ENCODE measurements at regions not wholly inside any gene's neighbourhood (a gene's known extent, or its start where the extent isn't known, plus 50 kb on each side); places are given as distances from the start of the nearest gene placed in this dataset.
"Not testable (repeated sequence)": the region's sequence is repeated elsewhere in the genome, so short reads cannot be mapped to it uniquely, and the experiment has no call there.

DNA sequence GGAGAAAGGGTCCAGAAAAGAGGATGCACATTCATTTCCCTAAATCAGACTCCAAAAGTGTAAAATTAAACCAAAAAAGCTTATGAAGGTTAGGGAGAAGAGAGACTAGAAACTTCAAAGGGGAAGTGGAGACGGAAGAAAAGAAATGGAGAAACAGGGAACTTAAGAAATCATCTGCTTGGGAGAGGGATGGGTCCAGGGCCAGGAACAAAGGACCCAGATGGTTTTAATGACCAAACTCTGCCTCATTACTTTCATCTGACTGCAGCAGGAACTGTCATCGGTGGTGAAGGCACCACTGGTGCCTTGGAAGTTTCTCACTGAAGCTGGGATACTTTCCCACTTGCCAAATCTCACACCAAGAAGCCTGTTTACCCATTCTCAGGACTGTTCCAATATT, 70.5 kb upstream of the SLC4A7 start:
- no peak for FAIRE-seq

DNA sequence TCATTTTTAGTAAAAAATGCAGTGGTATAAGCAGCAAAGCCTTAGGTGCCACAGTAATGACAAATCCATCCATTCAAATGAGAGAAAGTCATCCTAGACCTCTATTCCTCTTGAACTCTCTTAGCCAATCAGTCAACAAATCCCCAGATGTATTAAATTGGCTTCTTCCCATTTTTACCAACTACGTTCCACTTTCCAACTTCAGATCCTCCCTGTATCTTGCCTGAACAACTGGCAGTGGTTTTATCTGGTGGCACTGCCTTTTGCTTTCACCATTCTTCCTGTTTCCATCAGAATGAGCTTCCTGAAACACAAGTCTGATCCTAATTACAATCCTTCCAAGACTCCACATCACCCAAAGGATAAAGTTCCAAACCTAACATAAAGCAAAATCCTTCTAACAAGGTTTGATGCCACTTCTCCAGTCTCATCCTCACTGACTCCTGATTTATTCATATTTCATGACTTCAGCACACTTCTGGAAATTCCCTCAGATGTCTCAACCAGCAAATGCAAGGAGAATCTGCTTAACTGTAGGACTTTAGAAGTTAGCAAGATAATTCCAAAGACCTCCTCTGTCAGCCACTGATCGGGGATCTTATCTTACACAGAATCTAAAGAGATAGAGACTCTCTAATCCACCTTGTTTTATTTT, 69.8 kb upstream of the SLC4A7 start:
- FAIRE-seq, result no peak

DNA sequence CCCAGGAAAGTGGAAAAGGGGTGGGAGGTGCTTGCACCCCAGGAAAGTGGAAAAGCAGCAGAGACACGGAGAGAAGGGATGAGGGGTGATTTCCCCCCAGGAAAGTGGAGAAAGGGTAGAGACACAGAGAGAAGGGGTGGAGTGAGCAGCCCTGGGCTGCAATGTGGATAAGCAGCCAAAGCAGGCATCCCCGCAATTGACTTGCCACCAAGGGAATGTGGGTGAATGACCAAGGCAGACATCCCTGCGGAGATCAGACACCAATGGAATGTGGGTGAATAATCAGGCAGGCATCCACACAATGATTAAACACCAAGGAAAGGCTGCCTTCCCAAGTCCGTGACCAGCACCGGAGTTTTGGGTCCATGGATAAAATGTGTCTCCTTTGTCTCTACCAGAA, 68.5 kb upstream of the SLC4A7 start:
- not testable (repeated sequence) for FAIRE-seq

DNA sequence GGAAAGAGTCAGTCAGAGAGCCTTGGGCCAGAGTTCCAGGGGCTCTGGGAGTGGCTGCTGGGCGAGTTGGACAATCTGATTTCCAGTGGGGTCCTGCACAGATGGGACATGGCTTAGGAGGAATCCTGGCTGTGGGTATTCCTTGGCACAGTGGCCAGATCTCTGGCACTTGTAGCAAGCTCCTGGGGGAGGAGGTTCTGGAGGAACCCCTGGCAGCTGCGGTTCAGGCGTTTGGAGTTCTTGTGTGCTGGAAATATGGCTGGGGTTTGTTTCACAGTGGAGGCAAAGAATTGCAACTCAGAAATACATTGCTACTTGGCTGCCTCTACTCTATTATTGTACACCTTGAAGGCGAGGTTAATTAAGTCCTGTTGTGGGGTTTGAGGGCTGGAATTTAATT, 67.2 kb upstream of the SLC4A7 start:
- not testable (repeated sequence) for FAIRE-seq

DNA sequence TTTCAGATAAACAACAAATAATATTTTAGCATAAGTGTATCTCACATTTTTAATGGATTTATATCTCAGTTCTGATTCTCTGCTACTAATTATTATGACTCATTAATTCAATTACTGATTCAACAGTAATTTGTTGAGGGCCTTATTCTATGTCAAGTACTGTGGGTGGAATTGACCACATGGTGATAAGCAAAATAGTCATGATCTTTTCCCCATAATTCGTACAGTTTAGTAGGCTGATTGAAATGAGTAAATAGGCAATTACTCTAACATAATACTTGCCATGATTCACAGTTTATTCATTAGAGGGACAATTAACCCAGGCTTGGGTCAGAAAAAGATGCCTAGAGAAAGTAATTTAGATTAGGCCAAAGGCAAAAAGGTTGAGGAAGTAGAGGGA, 60.9 kb upstream of the SLC4A7 start:
- no peak for FAIRE-seq

DNA sequence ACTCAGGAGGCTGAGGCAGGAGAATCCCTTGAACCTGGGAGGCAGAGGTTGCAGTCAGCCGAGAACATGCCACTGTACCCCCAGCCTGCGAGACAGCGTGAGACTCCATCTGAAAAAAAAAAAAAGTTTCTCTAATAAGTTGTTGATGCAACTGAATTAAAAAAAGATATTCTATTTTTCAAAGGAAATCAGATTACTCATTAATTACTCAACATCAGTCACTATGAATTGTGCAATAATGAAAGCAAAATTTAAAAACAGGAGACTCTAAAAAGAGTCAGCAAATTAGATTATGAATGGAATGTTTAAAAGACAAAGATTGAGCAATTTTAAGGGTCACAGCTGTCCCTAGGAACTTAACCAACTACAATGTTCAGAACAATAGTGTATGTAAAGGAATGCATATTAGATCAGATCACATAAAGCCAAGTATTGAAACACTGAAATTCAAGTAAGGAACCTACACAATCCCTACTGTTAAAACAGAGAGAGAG, 60.2 kb upstream of the SLC4A7 start:
- FAIRE-seq, result no peak

DNA sequence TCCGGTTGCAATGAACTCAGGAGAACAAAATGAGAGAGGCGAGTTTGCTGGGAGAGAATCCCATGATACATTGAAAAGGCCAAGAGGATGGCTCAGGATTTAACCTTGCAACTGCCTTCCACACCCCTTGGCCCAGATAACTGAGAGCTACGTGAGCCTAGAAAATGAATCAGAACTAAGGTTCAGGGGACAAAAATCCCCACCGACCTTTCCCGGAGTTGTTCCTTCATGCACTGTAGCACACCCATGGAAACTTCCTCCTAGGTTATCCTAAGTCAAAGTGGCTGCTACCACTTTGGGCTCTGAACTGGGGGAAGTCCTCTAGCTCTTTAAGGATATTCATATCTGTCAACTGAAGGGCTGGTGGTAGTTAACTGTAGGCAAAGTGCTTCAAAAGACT, 58.3 kb upstream of the SLC4A7 start:
- FAIRE-seq, result no peak

DNA sequence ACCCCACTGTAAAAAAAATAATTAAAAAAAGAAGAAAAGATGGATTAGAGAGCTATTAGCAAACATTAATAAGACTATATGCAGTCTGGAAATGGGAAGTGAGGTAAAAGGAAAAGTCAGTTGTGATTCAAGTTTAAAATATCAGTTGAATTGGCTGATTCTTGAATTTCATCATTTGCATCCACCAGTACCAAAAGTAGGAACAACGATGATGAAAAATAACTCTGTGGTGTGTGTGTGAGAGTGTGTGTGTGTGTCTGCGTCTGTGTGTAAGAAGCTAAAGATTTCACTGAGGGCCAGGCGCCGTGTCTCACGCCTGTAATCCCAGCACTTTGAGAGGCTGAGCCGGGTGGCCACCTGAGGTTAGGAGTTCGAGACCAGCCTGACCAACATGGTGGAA, 56.0 kb upstream of the SLC4A7 start:
- FAIRE-seq, result no peak

DNA sequence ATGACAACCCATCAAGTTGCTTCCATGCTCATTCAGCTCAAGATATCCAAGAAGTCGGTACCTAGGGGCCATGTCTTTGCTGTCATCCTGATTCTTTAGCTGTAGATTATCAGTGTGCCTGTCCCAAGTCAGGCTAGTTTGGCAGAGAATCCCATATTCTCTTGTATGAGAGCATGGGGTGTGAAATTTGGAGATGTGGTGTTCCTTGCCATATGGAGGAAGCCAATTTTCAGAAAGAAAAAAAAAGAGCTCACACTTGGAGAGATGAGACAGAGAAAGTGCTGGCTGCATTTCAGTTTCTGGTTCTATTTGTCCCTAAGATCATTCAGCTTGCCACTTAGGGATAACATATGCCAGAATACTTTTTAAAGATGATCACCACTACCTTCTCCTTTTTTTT, 52.3 kb upstream of the SLC4A7 start:
- no peak for FAIRE-seq

DNA sequence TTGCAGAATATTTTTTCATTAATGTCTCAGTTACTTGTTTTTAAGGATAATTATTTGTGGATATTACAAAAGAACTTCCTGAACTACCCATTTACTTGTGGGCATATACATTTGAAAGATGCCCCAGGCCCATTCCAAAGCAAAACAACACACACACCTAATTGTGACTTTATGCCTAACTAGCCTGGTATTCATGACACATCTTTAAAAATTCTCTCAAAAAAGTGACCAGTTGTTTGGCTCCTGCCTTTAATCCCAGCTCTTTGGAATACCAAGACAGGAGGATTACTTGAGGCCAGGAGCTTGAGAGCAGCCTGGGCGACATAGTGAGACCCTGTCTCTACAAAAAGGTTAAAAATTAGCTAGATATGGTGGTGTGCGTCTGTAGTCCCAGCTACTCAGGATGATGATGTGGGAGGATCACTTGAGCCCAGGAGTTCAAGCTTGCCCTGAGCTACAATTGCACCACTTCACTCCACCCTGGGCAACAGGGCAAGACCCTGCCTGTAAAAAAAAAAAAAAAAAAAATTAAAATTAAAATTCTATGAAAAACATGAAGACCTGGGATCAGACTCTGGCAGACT, 51.7 kb upstream of the SLC4A7 start:
- no peak for FAIRE-seq

DNA sequence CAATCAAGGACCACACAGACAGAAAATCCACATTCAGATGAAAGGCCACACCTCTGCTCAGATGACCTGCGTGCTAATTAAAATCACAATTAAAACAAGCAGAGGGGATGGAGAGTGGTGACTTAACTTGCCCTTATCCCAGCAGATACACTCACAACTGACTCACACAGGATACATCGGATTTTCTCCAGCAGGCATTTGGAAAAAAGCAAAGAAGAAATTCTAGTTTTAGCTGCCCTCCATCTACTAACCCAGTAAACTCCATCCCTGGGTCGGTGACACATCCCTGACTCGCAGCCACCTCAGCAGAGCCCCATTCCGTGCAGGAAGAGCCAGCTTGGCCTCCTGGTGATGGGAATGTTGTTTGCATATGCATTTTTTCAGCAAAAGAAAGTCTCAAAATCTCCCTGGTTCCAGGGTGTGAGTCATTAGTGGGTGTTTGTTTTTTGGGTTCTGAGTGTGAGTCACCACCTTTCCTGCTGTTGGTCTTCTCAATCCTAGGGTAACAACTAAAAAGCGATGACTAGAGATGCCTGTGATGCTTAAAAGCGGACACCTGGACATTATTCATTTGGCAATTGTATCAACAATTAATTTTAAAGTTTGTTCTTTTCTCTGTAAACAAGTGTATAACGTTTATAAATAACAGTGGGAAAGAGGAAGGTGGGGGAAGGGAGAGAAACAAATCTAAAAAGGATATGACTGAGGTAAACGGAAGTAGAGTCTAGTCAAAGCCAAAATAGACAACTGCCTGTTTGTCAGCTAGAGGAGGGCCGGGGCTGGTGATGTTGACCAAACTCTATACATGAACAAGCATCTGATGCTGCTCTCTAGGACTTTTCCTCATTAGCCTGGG, 49.8 kb upstream of the SLC4A7 start:
- no peak for FAIRE-seq
